SK-N-SH (cell line): ENCODE measurements at regions not wholly inside any gene's neighbourhood (a gene's known extent, or its start where the extent isn't known, plus 50 kb on each side); places are given as distances from the start of the nearest gene placed in this dataset.

ENCODE experiments used
- CTCF ChIA-PET: fragments of 300-600, 350-600 bp; formaldehyde crosslinking; extraction: SDS; loops from one replicate; lab custom pipeline; 2021; lab: Yijun Ruan, JAX
- POLR2A ChIA-PET: fragments of 350-600 bp; sonication (Branson Sonifier 250); formaldehyde crosslinking; extraction: SDS; loops from one replicate; lab custom pipeline; 2020; ENCODE audit warnings: antibody characterized with exemption, inconsistent platforms; lab: Yijun Ruan, JAX
- DNase-seq: peaks from one replicate; pipeline ENCODE4 v3.0.0; 2012
- H2AFZ ChIP-seq: fragments of 200-600 bp; sonication (generic); 2 replicates; pipeline ENCODE4 v1.8.1; 2016; ENCODE audit warnings: antibody characterized with exemption, mild to moderate bottlenecking, low read depth
- H3F3A ChIP-seq: fragments of 200-600 bp; sonication (generic); replicated peaks from 2 replicates; pipeline ENCODE3; 2016; ENCODE audit warnings: antibody characterized with exemption, mild to moderate bottlenecking; ENCODE audit not compliant: insufficient read depth
- H3K27ac ChIP-seq, 2 experiments: fragments of 200-500 bp in 1 of 2; fragments of 200-600 bp in 1 of 2; sonication (Bioruptor generic) in 1 of 2; sonication (generic), shearing (Covaris generic) in 1 of 2; 2 replicates each; pipeline versions ENCODE4 v1.5.1 to v1.6.1; 2014 to 2016; ENCODE audit warnings: low read depth in 2 of 2, inconsistent platforms in 1 of 2, low read length in 1 of 2, mild to moderate bottlenecking in 1 of 2, mixed read lengths in 1 of 2
- H3K27me3 ChIP-seq: fragments of 200-600 bp; sonication (generic), shearing (Covaris generic); 2 replicates; pipeline ENCODE4 v1.6.1; 2016; ENCODE audit warnings: mixed run types; ENCODE audit not compliant: insufficient read depth
- H3K36me3 ChIP-seq, 2 experiments: fragments of 200-500 bp in 1 of 2; fragments of 200-600 bp in 1 of 2; sonication (Bioruptor generic) in 1 of 2; sonication (generic) in 1 of 2; replicated peaks in 1 of 2; 2 replicates each; pipeline versions ENCODE3 to v1.5.1; 2014 to 2016; ENCODE audit warnings: low read length in 1 of 2, mild to moderate bottlenecking in 1 of 2; ENCODE audit not compliant: insufficient read depth in 2 of 2, control insufficient read depth in 1 of 2
- H3K4me1 ChIP-seq, 2 experiments: fragments of 200-500 bp in 1 of 2; fragments of 200-600 bp in 1 of 2; sonication (Bioruptor generic) in 1 of 2; sonication (generic), shearing (Covaris generic) in 1 of 2; 2 replicates each; pipeline versions ENCODE4 v1.5.1 to v1.6.1; 2014 to 2016; ENCODE audit warnings: low read depth in 1 of 2, low read length in 1 of 2, mixed run types in 1 of 2; ENCODE audit not compliant: insufficient read depth in 2 of 2, control insufficient read depth in 1 of 2
- H3K4me2 ChIP-seq: fragments of 200-600 bp; sonication (generic), shearing (Covaris generic); 2 replicates; pipeline ENCODE4 v1.6.1; 2017; ENCODE audit warnings: mixed run types
- H3K4me3 ChIP-seq, 2 experiments: fragments of 200-500 bp in 1 of 2; fragments of 200-600 bp in 1 of 2; sonication (Bioruptor generic) in 1 of 2; sonication (generic), shearing (Covaris generic) in 1 of 2; 2 replicates each; pipeline versions ENCODE4 v1.5.1 to v1.8.1; 2014 to 2016; ENCODE audit warnings: low read depth in 2 of 2, inconsistent platforms in 1 of 2, low read length in 1 of 2, mild to moderate bottlenecking in 1 of 2, mixed read lengths in 1 of 2, moderate library complexity in 1 of 2
- H3K79me2 ChIP-seq: fragments of 200-600 bp; sonication (generic); 2 replicates; pipeline ENCODE4 v1.8.1; 2017; ENCODE audit warnings: mild to moderate bottlenecking; ENCODE audit not compliant: insufficient read depth
- H3K9ac ChIP-seq: fragments of 200-600 bp; sonication (generic); 2 replicates; pipeline ENCODE4 v1.6.1; 2017; ENCODE audit warnings: mixed run types
- H3K9me2 ChIP-seq: fragments of 200-600 bp; sonication (generic); 2 replicates; pipeline ENCODE4 v1.6.1; 2017; ENCODE audit warnings: mixed run types
- H3K9me3 ChIP-seq: fragments of 200-600 bp; sonication (generic); 2 replicates; pipeline ENCODE4 v1.6.1; 2017; ENCODE audit warnings: mixed run types, mild to moderate bottlenecking, moderate library complexity
- H4K20me1 ChIP-seq: fragments of 200-600 bp; sonication (generic); 2 replicates; pipeline ENCODE4 v1.6.1; 2017; ENCODE audit warnings: mild to moderate bottlenecking, mixed run types; ENCODE audit not compliant: insufficient read depth
- EP300 ChIP-seq, 2 experiments: IDR thresholded peaks; 2 replicates each; pipeline versions ENCODE4 v1.4.0 to v1.6.1; 2012; ENCODE audit warnings: borderline replicate concordance in 1 of 2, low read depth in 1 of 2, low read length in 1 of 2
- FOXJ3 ChIP-seq: sonication (generic); formaldehyde crosslinking; IDR thresholded peaks from 2 replicates; pipeline ENCODE4 v1.5.1; 2020; ENCODE audit warnings: mild to moderate bottlenecking, missing genetic modification reagents
- GABPA ChIP-seq: IDR thresholded peaks from 2 replicates; pipeline ENCODE4 v1.4.0; 2012; ENCODE audit warnings: low read depth, mild to moderate bottlenecking
- NRF1 ChIP-seq: IDR thresholded peaks from 2 replicates; pipeline ENCODE4 v1.6.1; 2012; ENCODE audit warnings: low read depth, mild to moderate bottlenecking, low read length
- RAD21 ChIP-seq: IDR thresholded peaks from 2 replicates; pipeline ENCODE4 v1.6.1; 2012; ENCODE audit warnings: mild to moderate bottlenecking, low read length
- TEAD4 ChIP-seq: IDR thresholded peaks from 2 replicates; pipeline ENCODE4 v1.4.0; 2012; ENCODE audit warnings: mild to moderate bottlenecking, borderline replicate concordance; ENCODE audit not compliant: insufficient read depth
- YY1 ChIP-seq: IDR thresholded peaks from 2 replicates; pipeline ENCODE4 v1.4.0; 2012; ENCODE audit warnings: low read depth, mild to moderate bottlenecking
- WGBS: methylation state at CpG from one replicate; pipeline ENCODE4 v1.1.6; 2017; ENCODE audit warnings: low lambda C conversion rate; 5-methylcytosine and 5-hydroxymethylcytosine counted together
- TF ChIP-seq, protein P1 (sequence below): IDR thresholded peaks from 2 replicates; pipeline ENCODE4 v1.4.0; 2012; ENCODE audit warnings: low read depth, borderline replicate concordance
- TF ChIP-seq, protein P2 (sequence below): IDR thresholded peaks from 2 replicates; pipeline ENCODE4 v1.4.0; 2012; ENCODE audit warnings: low read depth, borderline replicate concordance
- TF ChIP-seq, protein P3 (sequence below): IDR thresholded peaks from 2 replicates; pipeline ENCODE4 v1.6.1; 2012; ENCODE audit warnings: mild to moderate bottlenecking, low read depth, low read length, moderate library complexity
- TF ChIP-seq, protein P4 (sequence below): IDR thresholded peaks from 2 replicates; pipeline ENCODE4; 2012

DNA sequence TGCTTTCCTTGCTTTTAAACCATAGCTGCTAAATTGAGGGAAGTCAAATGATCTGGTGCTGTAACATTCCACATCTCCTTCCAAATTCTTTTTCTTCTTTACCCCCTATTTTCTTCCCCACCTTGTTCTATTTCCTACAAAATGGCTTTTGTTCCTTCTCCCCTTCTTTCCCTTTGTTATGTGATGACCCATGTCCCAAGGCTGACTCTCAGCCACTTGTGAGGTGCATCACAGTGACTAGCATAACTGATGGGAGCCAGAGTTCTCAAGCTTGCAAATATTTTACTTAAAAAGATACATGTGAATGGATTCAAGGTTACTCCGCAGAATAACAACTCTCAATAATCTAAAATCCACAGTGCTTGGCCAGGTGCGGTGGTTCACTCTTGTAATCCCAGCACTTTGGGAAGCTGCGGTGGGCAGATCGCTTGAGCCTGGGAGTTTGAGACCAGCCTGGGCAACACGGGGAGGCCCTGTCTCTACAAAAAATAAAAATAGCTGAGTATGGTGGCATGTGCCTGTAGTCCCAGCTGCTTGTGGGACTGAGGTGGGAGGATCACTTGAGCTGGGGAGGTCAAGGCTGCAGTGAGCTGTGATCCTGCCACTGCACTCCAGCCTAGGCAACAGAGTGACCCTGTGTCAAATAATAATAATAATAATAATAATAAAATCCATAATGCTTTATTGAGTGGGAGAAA, 100.1 kb upstream of the CERS6 start:
- no peak overlapping the region for H3K27ac ChIP-seq
- POLR2A ChIA-PET: no interaction called here

DNA sequence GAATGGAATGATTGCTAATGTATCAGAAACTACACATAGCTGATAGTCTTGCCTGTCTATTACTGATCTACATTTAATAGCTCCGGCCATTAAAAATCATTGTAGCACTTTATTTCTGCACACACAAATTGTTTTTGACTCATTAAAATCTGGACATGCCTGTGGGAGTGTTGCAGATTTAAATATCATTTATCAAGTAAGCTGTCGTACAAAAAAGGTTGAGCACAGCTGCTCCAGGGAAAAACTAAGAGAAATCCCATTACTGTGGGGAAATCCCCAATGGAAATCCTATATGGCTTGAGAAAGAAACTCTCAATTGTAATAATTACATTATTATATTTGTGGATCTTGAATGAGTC, 99.6 kb upstream of the CERS6 start:
- Histone ChIP-seq H3K9me3 (no peaks in the 10 kb centered on the region), H3K27me3 (no peaks in the 10 kb centered on the region), H3K79me2 (no peaks in the 10 kb centered on the region), H4K20me1 (no peaks in the 10 kb centered on the region), H2AFZ (no peak overlapping the region), H3K9me2 (no peaks in the 10 kb centered on the region), H3K4me1 (peaks cover 0 to 2% of the 10 kb centered on the region in 2 experiments; a peak in 2 of 4 replicates), H3F3A (no peaks in the 10 kb centered on the region), H3K36me3 (no peaks in the 10 kb centered on the region), H3K27ac (no peak overlapping the region), H3K4me3 (no peak overlapping the region), H3K4me2 (no peak overlapping the region), H3K9ac (no peak overlapping the region)
- no peak for DNase-seq
- 86% methylated on average over 2 of the region's 2 CpGs for WGBS
- TF ChIP-seq, protein P1, sequence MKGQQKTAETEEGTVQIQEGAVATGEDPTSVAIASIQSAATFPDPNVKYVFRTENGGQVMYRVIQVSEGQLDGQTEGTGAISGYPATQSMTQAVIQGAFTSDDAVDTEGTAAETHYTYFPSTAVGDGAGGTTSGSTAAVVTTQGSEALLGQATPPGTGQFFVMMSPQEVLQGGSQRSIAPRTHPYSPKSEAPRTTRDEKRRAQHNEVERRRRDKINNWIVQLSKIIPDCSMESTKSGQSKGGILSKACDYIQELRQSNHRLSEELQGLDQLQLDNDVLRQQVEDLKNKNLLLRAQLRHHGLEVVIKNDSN: no peak
- TF ChIP-seq RAD21: no peak
- no peak for TF ChIP-seq GABPA
- no peak for TF ChIP-seq NRF1
- TF ChIP-seq, protein P2, sequence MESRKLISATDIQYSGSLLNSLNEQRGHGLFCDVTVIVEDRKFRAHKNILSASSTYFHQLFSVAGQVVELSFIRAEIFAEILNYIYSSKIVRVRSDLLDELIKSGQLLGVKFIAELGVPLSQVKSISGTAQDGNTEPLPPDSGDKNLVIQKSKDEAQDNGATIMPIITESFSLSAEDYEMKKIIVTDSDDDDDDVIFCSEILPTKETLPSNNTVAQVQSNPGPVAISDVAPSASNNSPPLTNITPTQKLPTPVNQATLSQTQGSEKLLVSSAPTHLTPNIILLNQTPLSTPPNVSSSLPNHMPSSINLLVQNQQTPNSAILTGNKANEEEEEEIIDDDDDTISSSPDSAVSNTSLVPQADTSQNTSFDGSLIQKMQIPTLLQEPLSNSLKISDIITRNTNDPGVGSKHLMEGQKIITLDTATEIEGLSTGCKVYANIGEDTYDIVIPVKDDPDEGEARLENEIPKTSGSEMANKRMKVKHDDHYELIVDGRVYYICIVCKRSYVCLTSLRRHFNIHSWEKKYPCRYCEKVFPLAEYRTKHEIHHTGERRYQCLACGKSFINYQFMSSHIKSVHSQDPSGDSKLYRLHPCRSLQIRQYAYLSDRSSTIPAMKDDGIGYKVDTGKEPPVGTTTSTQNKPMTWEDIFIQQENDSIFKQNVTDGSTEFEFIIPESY: no peak
- TF ChIP-seq, protein P3, sequence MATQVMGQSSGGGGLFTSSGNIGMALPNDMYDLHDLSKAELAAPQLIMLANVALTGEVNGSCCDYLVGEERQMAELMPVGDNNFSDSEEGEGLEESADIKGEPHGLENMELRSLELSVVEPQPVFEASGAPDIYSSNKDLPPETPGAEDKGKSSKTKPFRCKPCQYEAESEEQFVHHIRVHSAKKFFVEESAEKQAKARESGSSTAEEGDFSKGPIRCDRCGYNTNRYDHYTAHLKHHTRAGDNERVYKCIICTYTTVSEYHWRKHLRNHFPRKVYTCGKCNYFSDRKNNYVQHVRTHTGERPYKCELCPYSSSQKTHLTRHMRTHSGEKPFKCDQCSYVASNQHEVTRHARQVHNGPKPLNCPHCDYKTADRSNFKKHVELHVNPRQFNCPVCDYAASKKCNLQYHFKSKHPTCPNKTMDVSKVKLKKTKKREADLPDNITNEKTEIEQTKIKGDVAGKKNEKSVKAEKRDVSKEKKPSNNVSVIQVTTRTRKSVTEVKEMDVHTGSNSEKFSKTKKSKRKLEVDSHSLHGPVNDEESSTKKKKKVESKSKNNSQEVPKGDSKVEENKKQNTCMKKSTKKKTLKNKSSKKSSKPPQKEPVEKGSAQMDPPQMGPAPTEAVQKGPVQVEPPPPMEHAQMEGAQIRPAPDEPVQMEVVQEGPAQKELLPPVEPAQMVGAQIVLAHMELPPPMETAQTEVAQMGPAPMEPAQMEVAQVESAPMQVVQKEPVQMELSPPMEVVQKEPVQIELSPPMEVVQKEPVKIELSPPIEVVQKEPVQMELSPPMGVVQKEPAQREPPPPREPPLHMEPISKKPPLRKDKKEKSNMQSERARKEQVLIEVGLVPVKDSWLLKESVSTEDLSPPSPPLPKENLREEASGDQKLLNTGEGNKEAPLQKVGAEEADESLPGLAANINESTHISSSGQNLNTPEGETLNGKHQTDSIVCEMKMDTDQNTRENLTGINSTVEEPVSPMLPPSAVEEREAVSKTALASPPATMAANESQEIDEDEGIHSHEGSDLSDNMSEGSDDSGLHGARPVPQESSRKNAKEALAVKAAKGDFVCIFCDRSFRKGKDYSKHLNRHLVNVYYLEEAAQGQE: no peak
- TF ChIP-seq, protein P4, sequence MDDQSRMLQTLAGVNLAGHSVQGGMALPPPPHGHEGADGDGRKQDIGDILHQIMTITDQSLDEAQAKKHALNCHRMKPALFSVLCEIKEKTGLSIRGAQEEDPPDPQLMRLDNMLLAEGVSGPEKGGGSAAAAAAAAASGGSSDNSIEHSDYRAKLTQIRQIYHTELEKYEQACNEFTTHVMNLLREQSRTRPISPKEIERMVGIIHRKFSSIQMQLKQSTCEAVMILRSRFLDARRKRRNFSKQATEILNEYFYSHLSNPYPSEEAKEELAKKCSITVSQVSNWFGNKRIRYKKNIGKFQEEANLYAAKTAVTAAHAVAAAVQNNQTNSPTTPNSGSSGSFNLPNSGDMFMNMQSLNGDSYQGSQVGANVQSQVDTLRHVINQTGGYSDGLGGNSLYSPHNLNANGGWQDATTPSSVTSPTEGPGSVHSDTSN: no peak
- no peak for TF ChIP-seq TEAD4
- ChIA-PET POLR2A (no interaction called here), CTCF (interaction anchor here (1.3 to 3.6 kb wide), 3 partner anchors 9 to 403 kb away, joined by 5 to 18 read pairs (median 8); no protein-coding TSS in a partner anchor)

More for the DNA sequence above, 100.1 kb upstream of the CERS6 start:
- no peak overlapping the region for H2AFZ ChIP-seq
- CTCF ChIA-PET: interaction anchor here (1.3 to 3.6 kb wide), 3 partner anchors 9 to 404 kb away, joined by 5 to 18 read pairs (median 8); no protein-coding TSS in a partner anchor
- H3F3A ChIP-seq: no peaks in the 10 kb centered on the region
- 82% methylated on average over 5 of the region's 5 CpGs for WGBS
- H4K20me1 ChIP-seq: no peaks in the 10 kb centered on the region
- no peak overlapping the region for H3K9ac ChIP-seq
- no peaks in the 10 kb centered on the region for H3K36me3 ChIP-seq
- H3K79me2 ChIP-seq: no peaks in the 10 kb centered on the region
- H3K4me1 ChIP-seq: peaks cover 0 to 2% of the 10 kb centered on the region in 2 experiments; a peak in 2 of 4 replicates
- no peak overlapping the region for H3K4me2 ChIP-seq
- TF ChIP-seq, protein P4: no peak
- TF ChIP-seq FOXJ3 (CRISPR knock-in tag) (no peak), YY1 (no peak), EP300 (IDR thresholded peaks at IDR 0.05; ENCODE audit: borderline replicate concordance in 1 of 2, low read depth in 1 of 2, low read length in 1 of 2) (no peak)
- H3K27me3 ChIP-seq: no peaks in the 10 kb centered on the region
- no peaks in the 10 kb centered on the region for H3K9me3 ChIP-seq
- no peak for DNase-seq
- no peaks in the 10 kb centered on the region for H3K9me2 ChIP-seq
- no peak overlapping the region for H3K4me3 ChIP-seq
